Fibroblast of the aortic adventitia (primary cell): ENCODE measurements at regions not wholly inside any gene's neighbourhood (a gene's known extent, or its start where the extent isn't known, plus 50 kb on each side); places are given as distances from the start of the nearest gene placed in this dataset.

Source experiments
- DNase-seq: peaks from one replicate; pipeline ENCODE4 v3.0.0-alpha.2; 2010; ENCODE audit warnings: low read depth
- H3K4me3 ChIP-seq: 2 replicates; pipeline ENCODE4 v1.5.1; 2011; ENCODE audit warnings: low read depth, mild to moderate bottlenecking, control low read depth, low read length, moderate library complexity
- CTCF ChIP-seq: IDR thresholded peaks from 2 replicates; pipeline ENCODE4 v1.5.1; 2011; ENCODE audit warnings: mild to moderate bottlenecking, low read length, control low read depth, inconsistent platforms; ENCODE audit not compliant: insufficient read depth

GRCh38 chr17:12596961-12597360 is 68.7 kb upstream of the MYOCD start:
- H3K4me3 ChIP-seq: no peak overlapping the region
- TF ChIP-seq CTCF: no peak
- no peak for DNase-seq

GRCh38 chr17:12597895-12598294 is 67.8 kb upstream of the MYOCD start:
- no peak for DNase-seq
- H3K4me3 ChIP-seq: no peak overlapping the region
- no peak for TF ChIP-seq CTCF

GRCh38 chr17:12599186-12599920 is 66.3 kb upstream of the MYOCD start:
- no peak for TF ChIP-seq CTCF
- no peak for DNase-seq
- H3K4me3 ChIP-seq: no peak overlapping the region

- DNase-seq: no peak
- H3K4me3 ChIP-seq: no peak overlapping the region
- no peak for TF ChIP-seq CTCF
Measured at GRCh38 chr17:12600349-12600748, 65.3 kb upstream of the MYOCD start.

GRCh38 chr17:12603566-12603965 is 62.1 kb upstream of the MYOCD start:
- DNase-seq: no peak
- no peak for TF ChIP-seq CTCF
- no peak overlapping the region for H3K4me3 ChIP-seq

- no peak for TF ChIP-seq CTCF
- no peak for DNase-seq
- no peak overlapping the region for H3K4me3 ChIP-seq
Measured at GRCh38 chr17:12605222-12605621, 60.5 kb upstream of the MYOCD start.

- DNase-seq: peak; percentile 47
- TF ChIP-seq CTCF: no peak
- no peak overlapping the region for H3K4me3 ChIP-seq
Measured at GRCh38 chr17:12613566-12613965, 52.1 kb upstream of the MYOCD start.
